ENCODE measurements at regions not wholly inside any gene's neighbourhood (a gene's known extent, or its start where the extent isn't known, plus 50 kb on each side); places are given as distances from the start of the nearest gene placed in this dataset.
"Not testable (repeated sequence)": the region's sequence is repeated elsewhere in the genome, so short reads cannot be mapped to it uniquely, and the experiment has no call there.

GRCh38 chr5:113652161-113652560 lies 138.7 kb downstream of the YTHDC2 start:
- no peak for DNase-seq

GRCh38 chr5:113654828-113655227 lies 141.3 kb downstream of the YTHDC2 start:
- no peak for DNase-seq

GRCh38 chr5:113660206-113660605 lies 146.7 kb downstream of the YTHDC2 start:
- DNase-seq = no peak

DNA sequence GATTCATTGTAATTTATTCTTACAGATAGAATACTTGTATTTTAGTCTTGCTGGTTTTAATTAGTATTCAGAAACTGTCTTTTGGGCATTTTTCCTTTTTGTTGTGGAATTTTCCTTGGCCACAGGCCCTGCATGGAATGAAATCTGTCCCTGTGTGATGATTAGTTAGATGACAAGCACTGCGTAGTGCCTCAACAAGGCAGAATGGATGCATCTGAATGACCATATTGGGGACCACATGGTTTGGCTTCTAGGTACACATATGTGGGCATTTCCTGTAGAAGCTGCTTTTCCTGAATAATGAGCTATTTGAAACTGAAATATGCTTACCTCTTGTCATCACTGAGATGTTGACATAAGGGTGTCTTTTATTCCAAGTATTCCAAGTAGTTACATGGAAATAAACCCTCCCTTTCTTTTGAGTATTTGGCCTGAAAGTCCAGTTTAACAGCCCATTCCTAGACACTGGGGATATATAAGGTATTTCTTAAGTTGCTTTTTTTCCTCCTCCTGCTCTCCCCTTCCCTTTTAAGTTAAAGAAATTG lies 147.3 kb downstream of the YTHDC2 start:
- no peak for DNase-seq

- peak; percentile 21 for DNase-seq
These were observed 150.5 kb downstream of the YTHDC2 start for GRCh38 chr5:113663879-113664541.

DNA sequence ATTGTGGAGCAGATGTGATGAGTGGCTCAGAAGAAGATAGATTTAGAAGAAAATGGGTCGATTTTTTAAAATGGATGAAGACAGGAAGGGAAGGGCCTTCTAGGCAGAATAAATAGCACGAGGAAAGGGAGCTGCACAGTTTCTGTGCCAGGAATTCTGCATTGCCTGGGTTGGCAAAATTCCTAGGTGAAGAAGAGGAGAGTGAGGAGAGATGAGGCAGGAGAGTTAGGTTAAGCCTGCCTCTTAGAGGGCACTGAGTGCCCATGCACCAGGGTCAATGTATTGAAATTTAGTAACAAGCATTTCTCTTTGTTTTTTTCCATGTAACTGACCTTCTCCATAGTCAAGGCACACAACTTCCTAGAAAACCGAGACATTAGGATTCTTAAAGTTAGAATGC lies 159.5 kb downstream of the YTHDC2 start:
- DNase-seq = no peak

GRCh38 chr5:113675166-113675565 lies 161.7 kb downstream of the YTHDC2 start:
- DNase-seq = no peak

DNA sequence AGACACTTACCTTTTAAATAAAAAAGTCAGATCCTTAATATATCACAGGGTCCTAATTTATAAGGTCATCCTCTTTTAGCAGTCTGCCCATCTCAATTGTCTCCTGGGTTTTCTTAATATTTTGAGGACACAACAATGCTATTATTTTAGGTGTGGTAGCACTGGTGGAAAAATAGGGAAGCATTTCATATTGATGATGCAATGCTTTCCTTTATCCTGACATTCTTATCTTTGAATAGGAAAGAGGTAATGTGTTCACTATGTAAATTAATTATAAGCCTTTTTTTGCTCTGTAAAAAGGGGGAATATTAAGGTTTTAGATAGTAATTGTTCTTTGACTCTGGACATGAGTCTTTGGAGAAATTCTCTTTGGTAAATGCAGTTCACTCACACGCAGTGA lies 164.7 kb downstream of the YTHDC2 start:
- DNase-seq = no peak

- peak; percentile 36 for DNase-seq
These were observed 165.6 kb downstream of the YTHDC2 start for GRCh38 chr5:113678924-113679575.

GRCh38 chr5:113680534-113680933 lies 167.0 kb downstream of the YTHDC2 start:
- DNase-seq = no peak

DNA sequence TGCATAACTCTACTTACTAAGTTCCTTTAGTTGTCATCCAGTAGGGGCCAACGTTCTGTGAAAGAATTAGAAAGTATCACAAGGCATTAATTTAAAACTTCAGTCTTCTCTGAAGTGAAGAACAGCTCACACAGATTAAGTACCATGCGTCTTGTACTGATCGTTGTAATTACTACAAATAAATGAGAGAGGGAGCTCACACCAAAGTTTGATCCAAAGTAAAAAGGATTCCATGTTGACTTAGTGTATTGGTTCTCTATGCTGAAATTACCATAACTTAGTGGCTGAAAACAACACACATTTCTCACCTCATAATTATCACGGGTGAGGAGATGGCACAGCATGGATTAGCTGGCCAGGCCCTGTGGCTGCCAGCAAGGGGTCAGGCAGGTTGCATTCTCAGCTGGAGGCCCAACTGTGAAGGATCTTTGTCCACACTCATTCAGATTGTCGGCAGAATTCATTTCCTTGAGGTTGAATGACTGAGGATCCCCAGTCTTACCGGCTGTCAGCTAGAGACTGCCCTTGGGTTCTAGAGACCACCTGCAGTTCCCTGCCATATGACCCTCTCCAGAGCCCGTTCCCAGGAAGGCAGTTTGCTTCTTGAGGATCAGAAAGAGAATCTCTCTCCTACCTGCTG lies 169.1 kb downstream of the YTHDC2 start:
- DNase-seq = no peak

GRCh38 chr5:113683211-113683610 lies 169.7 kb downstream of the YTHDC2 start:
- no peak for DNase-seq

DNA sequence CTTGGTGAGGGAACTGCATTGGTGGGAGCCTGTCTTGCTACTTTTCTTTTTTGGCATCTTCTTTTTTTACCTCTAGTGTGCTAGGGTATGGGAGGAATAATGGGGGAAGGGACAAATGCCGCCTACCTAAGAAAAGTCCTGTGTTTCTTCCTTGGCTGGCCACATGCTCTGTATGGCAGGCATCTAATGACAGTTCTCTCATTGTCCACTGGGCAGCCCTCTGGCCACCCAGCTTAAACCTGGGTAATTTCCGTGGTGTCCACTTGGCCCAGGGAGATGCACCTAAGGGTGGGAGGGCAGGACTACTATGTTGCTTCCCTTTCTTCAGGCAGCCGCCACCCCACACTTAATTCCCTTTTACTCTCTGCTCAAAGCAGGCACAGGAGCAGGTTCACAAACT lies 173.1 kb downstream of the YTHDC2 start:
- no peak for DNase-seq

- DNase-seq = no peak
These were observed 176.2 kb downstream of the YTHDC2 start for GRCh38 chr5:113689647-113690046.

- DNase-seq = no peak
These were observed 179.0 kb downstream of the YTHDC2 start for GRCh38 chr5:113692466-113692865.

- no peak for DNase-seq
These were observed 179.5 kb downstream of the YTHDC2 start for GRCh38 chr5:113692891-113693457.

DNA sequence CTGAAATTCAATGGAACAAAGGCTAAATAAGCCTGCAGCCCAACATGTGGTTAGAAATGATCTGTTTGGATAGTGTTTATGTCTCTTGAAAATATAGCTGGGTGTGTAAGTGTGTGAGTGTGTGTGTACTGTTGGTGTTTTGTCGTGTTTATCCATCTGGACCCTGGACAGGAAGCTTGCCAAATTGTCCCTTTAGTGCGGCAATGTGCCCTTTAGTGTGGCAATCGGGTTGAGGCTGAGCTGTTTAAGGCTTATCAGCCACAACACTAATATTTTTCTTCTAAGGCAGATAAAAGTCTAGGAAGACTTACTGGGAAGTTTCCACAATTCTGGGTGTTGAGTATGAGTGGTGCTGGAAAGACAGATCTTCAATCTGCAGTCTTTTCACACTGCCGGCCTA lies 180.2 kb downstream of the YTHDC2 start:
- DNase-seq = no peak

DNA sequence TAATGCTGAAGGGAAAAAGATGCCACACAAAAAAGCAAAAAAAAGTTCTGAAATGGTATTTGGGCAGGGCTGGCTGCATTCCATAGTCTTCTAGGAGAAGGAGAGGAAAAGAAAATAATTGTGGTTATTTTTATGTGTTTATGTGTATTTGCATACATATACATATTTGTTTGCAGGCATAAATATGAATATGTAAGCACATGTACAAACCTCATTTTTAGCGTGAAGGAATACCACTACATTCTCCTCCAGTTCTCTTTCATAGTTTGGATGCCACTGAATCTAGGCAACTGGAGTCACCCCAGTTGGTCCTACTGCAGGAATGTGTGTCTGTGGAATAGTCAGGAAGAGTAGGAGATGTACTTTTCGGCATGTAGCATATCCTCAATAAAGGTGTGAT lies 181.1 kb downstream of the YTHDC2 start:
- no peak for DNase-seq

DNA sequence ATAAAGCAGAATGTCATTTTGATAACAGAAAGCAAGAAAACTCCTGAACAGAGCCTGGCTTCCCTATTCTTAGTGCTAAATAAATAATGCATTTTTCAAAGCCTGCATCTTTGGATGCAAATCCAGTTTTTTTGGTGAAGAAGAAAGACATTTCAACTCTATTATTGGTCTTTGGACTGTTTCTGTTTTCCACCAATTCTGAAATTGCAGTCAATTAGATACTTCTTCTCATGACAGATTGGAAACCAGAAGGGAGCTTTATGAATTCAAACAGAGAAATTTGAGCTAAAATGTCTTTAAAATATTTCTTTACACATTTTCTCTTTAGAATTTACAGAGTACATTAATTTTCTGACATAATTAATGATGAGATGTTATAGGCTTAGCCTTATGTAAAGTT lies 189.8 kb downstream of the YTHDC2 start:
- DNase-seq = no peak

GRCh38 chr5:113705657-113706056 lies 192.2 kb downstream of the YTHDC2 start:
- DNase-seq = no peak

DNA sequence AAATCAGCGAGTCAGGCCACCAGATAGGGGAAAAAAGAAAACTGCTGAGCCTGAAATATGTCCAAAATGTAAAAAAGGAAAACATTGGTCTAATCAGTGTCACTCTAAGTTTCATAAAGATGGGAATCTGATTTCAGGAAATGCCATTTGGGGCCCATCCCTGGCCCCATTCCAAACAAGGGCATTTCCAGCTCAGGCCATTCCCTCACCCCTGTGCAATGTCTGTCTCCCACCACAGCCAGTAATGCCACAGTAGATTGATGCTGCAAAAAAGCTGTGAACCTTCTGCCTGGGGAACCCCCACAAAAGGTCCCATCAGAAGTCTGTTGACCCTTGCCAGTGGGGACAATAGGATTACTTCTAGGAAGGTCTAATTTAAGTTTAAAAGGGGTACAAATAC lies 199.6 kb downstream of the YTHDC2 start:
- no peak for DNase-seq

GRCh38 chr5:113715921-113716320 lies 202.4 kb downstream of the YTHDC2 start:
- DNase-seq = not testable (repeated sequence)

DNA sequence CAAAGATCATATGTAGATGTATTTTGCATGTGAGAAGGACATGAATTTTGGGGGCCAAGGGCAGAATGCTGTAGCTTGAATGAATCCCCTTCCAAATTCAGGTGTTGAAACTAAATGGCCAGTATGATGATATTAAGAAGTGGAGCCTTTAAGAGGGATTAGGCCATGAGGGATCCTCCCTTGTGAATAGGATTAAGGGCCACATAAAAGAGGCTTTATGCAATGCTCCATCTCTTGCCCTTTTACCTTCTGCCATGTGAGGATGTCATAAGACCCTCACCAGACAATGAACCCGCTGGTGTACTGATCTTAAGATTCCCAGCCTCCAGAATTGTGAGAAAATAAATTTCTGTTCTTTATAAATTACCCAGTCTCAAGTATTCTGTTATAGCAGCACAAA lies 206.1 kb downstream of the YTHDC2 start:
- no peak for DNase-seq

GRCh38 chr5:113721171-113721570 lies 207.7 kb downstream of the YTHDC2 start:
- no peak for DNase-seq

All from activated CD4-positive, alpha-beta T cell treated with anti-CD3 and anti-CD28 coated beads, Interleukin-2, amount 50 U/mL, for 16 hours (primary cell).